Keratinocyte (primary cell): ENCODE measurements at regions not wholly inside any gene's neighbourhood (a gene's known extent, or its start where the extent isn't known, plus 50 kb on each side); places are given as distances from the start of the nearest gene placed in this dataset.
A peak's percentile ranks its signal among the peaks of the same experiment; 100 is the strongest.

ENCODE experiments used
- DNase-seq: peaks from one replicate; pipeline ENCODE4 v3.0.0-alpha.2; 2011; ENCODE audit warnings: low read depth, missing footprints, low spot score
- FAIRE-seq: peaks from 2 replicates; lab custom pipeline; 2011; peaks lifted over from hg19 to GRCh38; lab: Jason Lieb, UNC
- H2AFZ ChIP-seq: 2 replicates; pipeline ENCODE4 v1.6.0; 2012; ENCODE audit warnings: low read length, control low read depth, inconsistent platforms; ENCODE audit not compliant: control insufficient read depth
- H3K27ac ChIP-seq: 2 replicates; pipeline ENCODE4 v1.5.1; 2011; ENCODE audit warnings: low read length; ENCODE audit not compliant: control insufficient read depth, insufficient read depth
- H3K27me3 ChIP-seq: 3 replicates; pipeline ENCODE4 v1.6.0; 2011; ENCODE audit warnings: low read length; ENCODE audit not compliant: control insufficient read depth, insufficient read depth; ENCODE audit errors: extremely low read depth
- H3K36me3 ChIP-seq, 2 experiments: 2 replicates in 1 of 2; 3 replicates in 1 of 2; pipeline ENCODE4 v1.5.1; 2011; ENCODE audit warnings: low read length in 2 of 2, mild to moderate bottlenecking in 1 of 2; ENCODE audit not compliant: control insufficient read depth in 2 of 2, insufficient read depth in 2 of 2; ENCODE audit errors: extremely low read depth in 1 of 2
- H3K4me1 ChIP-seq: 3 replicates; pipeline ENCODE4 v1.5.1; 2011; ENCODE audit warnings: low read length; ENCODE audit not compliant: control insufficient read depth, insufficient read depth; ENCODE audit errors: extremely low read depth
- H3K4me2 ChIP-seq: 3 replicates; pipeline ENCODE4 v1.6.0; 2011; ENCODE audit warnings: low read depth, low read length; ENCODE audit not compliant: control insufficient read depth, insufficient read depth; ENCODE audit errors: extremely low read depth
- H3K4me3 ChIP-seq, 3 experiments: fragments of 200-600 bp in 1 of 3; sonication (generic) in 1 of 3; 2 replicates in 2 of 3; 3 replicates in 1 of 3; pipeline ENCODE4 v1.5.1; 2011 to 2016; ENCODE audit warnings: low read length in 3 of 3, mild to moderate bottlenecking in 3 of 3, control low read depth in 2 of 3, inconsistent platforms in 1 of 3, low read depth in 1 of 3, mixed read lengths in 1 of 3, mixed run types in 1 of 3, moderate library complexity in 1 of 3; ENCODE audit not compliant: control insufficient read depth in 2 of 3, insufficient read depth in 2 of 3; ENCODE audit errors: extremely low read depth in 1 of 3
- H3K79me2 ChIP-seq: 2 replicates; pipeline ENCODE4 v1.6.0; 2012; ENCODE audit warnings: low read length; ENCODE audit not compliant: control insufficient read depth, insufficient read depth
- H3K9ac ChIP-seq: 3 replicates; pipeline ENCODE4 v1.6.0; 2011; ENCODE audit warnings: low read length; ENCODE audit not compliant: control insufficient read depth, insufficient read depth; ENCODE audit errors: extremely low read depth
- H3K9me1 ChIP-seq: 3 replicates; pipeline ENCODE4 v1.6.0; 2011; ENCODE audit warnings: low read length; ENCODE audit not compliant: control insufficient read depth, insufficient read depth; ENCODE audit errors: extremely low read depth
- H3K9me3 ChIP-seq: 2 replicates; pipeline ENCODE4 v1.5.1; 2012; ENCODE audit warnings: low read depth, low read length; ENCODE audit not compliant: control insufficient read depth
- H4K20me1 ChIP-seq: 3 replicates; pipeline ENCODE4 v1.6.0; 2011; ENCODE audit warnings: low read length; ENCODE audit not compliant: control insufficient read depth, insufficient read depth; ENCODE audit errors: extremely low read depth
- EZH2 ChIP-seq: IDR thresholded peaks from one replicate; pipeline ENCODE4 v1.6.1; 2012; ENCODE audit warnings: inconsistent platforms, mild to moderate bottlenecking, low read length, moderate library complexity
- dilution Hi-C: fragments of 300-500 bp; cut with MboI; formaldehyde crosslinking; loops from one replicate; pipeline ENCODE4 v1.7.0; 2020; ENCODE audit warnings: low sequenced_read_pairs; ENCODE audit not compliant: extremely low pct_ligation_motif_present
- TF ChIP-seq, protein P1 (sequence below), 3 experiments: IDR thresholded peaks in 1 of 3; conservative IDR thresholded peaks in 1 of 3; optimal IDR thresholded peaks in 1 of 3; 2 replicates in 2 of 3; 3 replicates in 1 of 3; pipeline versions ENCODE3 to v1.5.1; 2011; ENCODE audit warnings: low read length in 3 of 3, mild to moderate bottlenecking in 3 of 3, moderate library complexity in 2 of 3, control low read depth in 1 of 3, inconsistent platforms in 1 of 3; ENCODE audit not compliant: insufficient read depth in 2 of 3; ENCODE audit errors: extremely low read depth in 1 of 3

DNA sequence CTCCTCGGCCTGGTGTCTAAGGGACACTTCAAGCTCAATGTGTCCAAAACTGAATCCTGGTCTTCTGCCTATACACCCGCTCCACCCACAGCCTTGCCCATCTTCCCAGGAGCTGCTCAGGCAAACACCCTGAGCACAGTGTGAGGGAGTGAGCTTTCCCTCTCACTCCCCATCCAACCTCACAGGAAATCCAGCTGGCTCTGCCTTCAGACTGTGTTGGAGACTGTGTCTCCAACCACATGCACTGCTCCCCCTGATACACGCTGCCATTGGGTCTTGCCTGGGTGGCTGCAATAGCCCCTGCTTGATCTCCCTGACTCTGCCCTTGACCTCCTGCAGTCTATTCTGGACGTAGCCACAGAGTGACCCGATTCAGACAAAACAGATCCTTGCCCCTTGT is 319.5 kb upstream of the MSX2 start:
- no peak overlapping the region for H3K4me3 ChIP-seq
- no peak overlapping the region for H3K4me2 ChIP-seq
- no peaks in the 10 kb centered on the region for H3K9me3 ChIP-seq
- DNase-seq (no peak), FAIRE-seq (no peak)
- H3K9ac ChIP-seq, result no peak overlapping the region
- dilution Hi-C loops, result no loop called here
- H4K20me1 ChIP-seq, result no peaks in the 10 kb centered on the region
- no peaks in the 10 kb centered on the region for H3K27me3 ChIP-seq
- no peaks in the 10 kb centered on the region for H3K36me3 ChIP-seq
- no peak overlapping the region for H3K27ac ChIP-seq
- no peak overlapping the region for H2AFZ ChIP-seq
- no peaks in the 10 kb centered on the region for H3K4me1 ChIP-seq
- no peak for TF ChIP-seq EZH2
- TF ChIP-seq, protein P1, sequence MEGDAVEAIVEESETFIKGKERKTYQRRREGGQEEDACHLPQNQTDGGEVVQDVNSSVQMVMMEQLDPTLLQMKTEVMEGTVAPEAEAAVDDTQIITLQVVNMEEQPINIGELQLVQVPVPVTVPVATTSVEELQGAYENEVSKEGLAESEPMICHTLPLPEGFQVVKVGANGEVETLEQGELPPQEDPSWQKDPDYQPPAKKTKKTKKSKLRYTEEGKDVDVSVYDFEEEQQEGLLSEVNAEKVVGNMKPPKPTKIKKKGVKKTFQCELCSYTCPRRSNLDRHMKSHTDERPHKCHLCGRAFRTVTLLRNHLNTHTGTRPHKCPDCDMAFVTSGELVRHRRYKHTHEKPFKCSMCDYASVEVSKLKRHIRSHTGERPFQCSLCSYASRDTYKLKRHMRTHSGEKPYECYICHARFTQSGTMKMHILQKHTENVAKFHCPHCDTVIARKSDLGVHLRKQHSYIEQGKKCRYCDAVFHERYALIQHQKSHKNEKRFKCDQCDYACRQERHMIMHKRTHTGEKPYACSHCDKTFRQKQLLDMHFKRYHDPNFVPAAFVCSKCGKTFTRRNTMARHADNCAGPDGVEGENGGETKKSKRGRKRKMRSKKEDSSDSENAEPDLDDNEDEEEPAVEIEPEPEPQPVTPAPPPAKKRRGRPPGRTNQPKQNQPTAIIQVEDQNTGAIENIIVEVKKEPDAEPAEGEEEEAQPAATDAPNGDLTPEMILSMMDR (optimal IDR thresholded peaks at IDR 0.05 in 1 of 3, IDR thresholded peaks at IDR 0.05 in 1 of 3, conservative IDR thresholded peaks at IDR 0.05 in 1 of 3; ENCODE audit: extremely low read depth in 1 of 3, insufficient read depth in 2 of 3, low read length in 3 of 3), result no peak
- H3K9me1 ChIP-seq, result no peaks in the 10 kb centered on the region
- H3K79me2 ChIP-seq, result no peaks in the 10 kb centered on the region

DNA sequence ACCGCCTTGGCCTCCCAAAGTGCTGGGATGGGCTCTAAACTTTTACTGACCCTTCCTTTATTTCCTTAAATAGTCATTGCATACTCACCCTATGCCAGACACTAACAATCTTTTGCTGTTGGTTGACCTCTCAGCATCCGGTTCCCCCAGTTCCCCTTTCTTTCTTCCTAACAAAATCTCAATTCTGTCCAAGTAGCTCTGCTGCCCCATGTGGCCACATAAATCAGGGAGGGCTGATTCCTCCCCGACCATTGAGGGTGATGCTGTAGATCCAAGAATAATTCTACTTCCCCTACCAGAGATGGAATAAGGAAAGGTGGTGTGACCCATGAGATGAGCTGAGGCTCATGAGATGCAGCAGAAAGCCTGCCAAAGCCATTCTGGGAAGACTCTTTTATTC is 315.3 kb upstream of the MSX2 start:
- Histone ChIP-seq H3K9me1 (no peaks in the 10 kb centered on the region), H3K27ac (no peak overlapping the region), H3K4me1 (no peaks in the 10 kb centered on the region), H3K4me2 (no peak overlapping the region), H2AFZ (no peak overlapping the region), H3K27me3 (no peaks in the 10 kb centered on the region), H3K9ac (no peak overlapping the region), H4K20me1 (no peaks in the 10 kb centered on the region), H3K36me3 (no peaks in the 10 kb centered on the region), H3K79me2 (no peaks in the 10 kb centered on the region), H3K9me3 (no peaks in the 10 kb centered on the region), H3K4me3 (no peak overlapping the region)
- no peak for TF ChIP-seq EZH2
- TF ChIP-seq, protein P1 (optimal IDR thresholded peaks at IDR 0.05 in 1 of 3, IDR thresholded peaks at IDR 0.05 in 1 of 3, conservative IDR thresholded peaks at IDR 0.05 in 1 of 3; ENCODE audit: extremely low read depth in 1 of 3, insufficient read depth in 2 of 3, low read length in 3 of 3), result peak; percentile 22 to 35 (median 34)
- DNase-seq (no peak), FAIRE-seq (no peak)
- dilution Hi-C loops, result no loop called here
